HG03565 (cell line): ENCODE measurements at regions not wholly inside any gene's neighbourhood (a gene's known extent, or its start where the extent isn't known, plus 50 kb on each side); places are given as distances from the start of the nearest gene placed in this dataset.
"Not testable (repeated sequence)": the region's sequence is repeated elsewhere in the genome, so short reads cannot be mapped to it uniquely, and the experiment has no call there.

ENCODE experiments used
- ATAC-seq: cut with Tn5 transposase; IDR thresholded peaks from one replicate; pipeline ENCODE4 v1.9.1; 2021; ENCODE audit warnings: mild to moderate bottlenecking, moderate library complexity; ENCODE audit not compliant: unreplicated experiment

DNA sequence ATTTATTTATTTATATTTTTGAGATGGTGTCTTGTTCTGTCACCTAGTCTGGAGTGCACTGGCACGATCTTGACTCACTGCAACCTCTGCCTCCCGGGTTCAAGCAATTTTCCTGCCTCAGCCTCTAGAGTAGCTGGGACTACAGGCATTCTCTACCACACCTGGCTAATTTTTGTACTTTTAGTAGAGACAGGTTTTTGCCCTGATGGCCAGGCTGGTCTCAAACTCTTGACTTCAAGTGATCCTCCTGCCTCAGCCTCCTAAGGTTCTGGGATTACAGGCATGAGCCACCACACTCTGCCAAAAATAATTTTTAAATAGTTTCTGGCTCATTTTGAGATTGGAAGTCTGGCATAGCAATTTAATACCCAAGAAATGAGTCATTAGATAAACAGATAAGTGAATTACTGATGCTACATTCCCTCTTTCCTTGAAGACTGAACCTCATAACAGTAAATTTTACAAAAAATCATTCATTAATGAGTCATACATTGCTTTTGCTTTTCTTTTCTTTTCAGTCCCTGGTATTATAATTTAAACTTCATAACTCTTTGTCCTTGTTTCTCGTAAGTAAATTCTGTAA is 881.6 kb upstream of the PIK3C3 start:
- no peak for ATAC-seq

DNA sequence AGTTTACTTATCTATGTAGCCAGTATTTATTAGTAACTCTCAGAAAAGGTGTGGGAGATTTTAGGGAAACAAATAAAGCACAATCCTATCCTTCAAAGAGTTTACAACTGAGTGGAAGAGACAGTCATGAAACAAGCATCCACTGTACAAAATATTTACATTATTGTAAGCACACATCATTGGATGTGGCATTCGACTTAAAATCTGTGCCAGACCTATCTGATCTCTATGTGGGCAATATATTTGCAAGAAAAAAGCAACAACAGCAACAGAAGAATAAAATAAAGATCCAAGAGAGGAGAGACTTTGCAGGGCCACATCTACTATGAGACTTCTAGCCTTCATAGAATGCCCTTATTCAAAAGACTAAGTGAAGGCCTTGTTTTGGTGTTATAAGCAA is 882.1 kb upstream of the PIK3C3 start:
- no peak for ATAC-seq

GRCh38 chr18:41071826-41072225 is 883.2 kb upstream of the PIK3C3 start:
- ATAC-seq = no peak

DNA sequence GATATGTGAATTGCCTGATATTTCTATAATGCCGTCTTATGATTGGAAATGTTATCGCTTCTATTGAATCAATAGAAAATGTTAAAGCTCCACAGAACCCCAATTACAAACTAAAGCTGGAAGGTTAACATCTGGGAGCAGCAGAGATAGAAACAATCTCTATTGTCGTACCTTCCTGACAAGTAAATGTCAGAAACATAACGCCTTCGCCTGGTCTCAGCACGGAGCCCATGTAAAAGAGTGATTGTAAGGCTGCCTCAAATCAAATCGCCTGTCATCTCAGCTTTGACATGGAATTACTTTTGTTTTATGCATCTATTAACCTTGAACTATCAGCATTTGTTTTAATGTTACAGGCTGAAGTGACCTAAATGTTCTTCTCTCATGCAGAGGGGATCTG is 885.9 kb upstream of the PIK3C3 start:
- no peak for ATAC-seq

DNA sequence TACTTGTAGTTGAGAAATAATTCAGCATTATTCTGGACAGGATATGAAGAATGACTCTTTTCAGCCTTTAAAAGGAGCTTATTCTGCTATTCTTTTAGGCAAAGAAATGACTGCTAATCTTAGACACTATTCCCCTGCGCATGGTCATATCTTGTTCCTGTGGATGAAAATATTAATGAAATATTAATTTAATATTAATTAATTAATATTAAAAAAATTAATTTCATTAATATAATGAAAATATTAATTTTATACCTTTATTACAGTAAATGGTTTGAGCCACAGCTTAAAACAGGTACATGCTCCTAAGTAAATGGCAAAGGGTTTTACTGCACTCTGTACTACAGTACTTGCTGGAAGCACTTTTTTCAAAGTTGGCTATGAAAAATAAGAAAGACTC is 890.1 kb upstream of the PIK3C3 start:
- no peak for ATAC-seq

GRCh38 chr18:41060967-41061366 is 894.1 kb upstream of the PIK3C3 start:
- ATAC-seq = no peak

DNA sequence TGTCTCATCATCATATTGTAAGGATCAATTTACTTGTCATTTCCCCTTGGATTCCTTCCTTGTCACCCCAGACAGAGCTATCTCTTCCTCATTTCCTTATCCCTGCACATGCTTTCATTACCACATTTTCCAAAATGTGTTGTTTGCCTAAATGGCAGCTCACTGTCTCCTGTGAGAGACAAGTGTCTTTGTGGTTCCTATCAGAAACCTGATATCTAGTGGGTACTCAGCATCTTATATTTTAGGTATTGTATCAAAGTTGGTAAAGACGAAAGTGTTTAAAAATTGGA is 896.0 kb upstream of the PIK3C3 start:
- no peak for ATAC-seq

DNA sequence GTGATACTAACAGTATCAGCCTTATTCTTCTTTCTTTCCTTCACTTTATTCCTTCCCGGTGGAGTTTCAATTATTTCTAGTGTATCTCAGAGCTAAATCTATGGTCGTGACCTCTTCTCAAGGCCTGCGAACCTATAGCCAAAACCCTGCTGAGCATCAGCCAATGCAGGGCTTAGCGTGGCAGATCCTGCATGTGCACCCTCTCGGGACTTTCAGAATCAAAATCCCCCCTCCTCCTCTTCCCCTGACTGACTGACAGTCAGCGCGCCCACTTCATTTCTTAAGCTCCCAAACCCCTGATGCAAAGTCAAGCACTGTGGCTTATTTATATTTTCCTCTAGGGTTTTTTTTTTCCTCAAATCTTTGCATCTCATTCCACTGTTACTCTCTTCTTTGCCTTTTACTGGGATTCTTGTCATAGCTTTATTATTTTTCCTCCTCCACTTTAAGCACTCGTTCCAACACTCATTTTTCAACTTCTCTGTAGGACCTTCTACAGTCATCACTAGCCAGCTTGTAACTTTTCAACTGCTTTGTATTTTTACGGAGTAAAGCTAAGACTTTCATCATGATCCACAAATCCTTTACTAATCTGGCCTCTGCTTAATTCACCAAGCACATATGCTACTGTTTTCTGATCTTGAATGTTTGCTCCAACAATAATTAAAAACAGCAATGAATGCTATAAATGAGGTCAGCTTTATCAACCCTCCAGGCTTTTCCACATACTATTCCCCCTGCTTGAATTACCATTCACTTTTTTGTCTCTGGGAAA is 896.5 kb upstream of the PIK3C3 start:
- ATAC-seq = no peak

- no peak for ATAC-seq
Measured at GRCh38 chr18:41052625-41053024, 902.4 kb upstream of the PIK3C3 start.

DNA sequence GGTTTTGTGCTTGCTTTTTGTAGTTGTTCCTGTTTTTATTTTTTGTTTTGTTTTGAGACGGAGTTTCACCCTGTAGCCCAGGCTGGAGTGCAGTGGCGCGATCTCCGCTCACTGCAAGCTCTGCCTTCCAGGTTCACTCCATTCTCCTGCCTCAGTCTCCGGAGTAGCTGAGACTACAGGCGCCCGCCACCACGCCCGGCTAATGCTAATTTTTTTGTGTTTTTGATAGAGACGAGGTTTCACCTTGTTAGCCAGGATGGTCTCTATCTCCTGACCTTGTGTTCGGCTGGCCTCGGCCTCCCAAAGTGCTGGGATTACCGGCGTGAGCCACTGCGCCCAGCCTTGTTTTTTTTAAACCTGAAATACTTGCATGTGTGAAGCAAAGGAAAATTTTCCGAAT is 908.8 kb upstream of the PIK3C3 start:
- ATAC-seq = not testable (repeated sequence)

GRCh38 chr18:41043876-41044275 is 911.2 kb upstream of the PIK3C3 start:
- ATAC-seq = no peak

GRCh38 chr18:41042866-41043265 is 912.2 kb upstream of the PIK3C3 start:
- ATAC-seq = no peak

DNA sequence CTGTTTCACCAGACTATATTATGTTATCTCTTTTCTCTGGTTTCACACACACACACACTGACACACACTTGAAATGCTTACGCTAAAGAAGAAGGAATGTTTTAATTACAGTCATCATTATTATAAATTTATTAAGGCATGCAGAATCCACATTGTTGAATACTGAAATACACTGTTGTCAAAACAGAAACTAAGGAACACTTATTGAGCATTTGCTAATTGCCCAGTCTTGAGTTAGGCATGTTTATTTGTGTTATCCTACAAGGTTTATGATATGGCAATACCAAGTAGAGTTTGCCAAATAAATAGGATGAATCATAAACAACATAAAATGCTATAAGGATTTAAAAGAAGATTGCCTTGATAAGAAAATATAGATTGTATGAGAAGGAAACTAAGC is 917.0 kb upstream of the PIK3C3 start:
- no peak for ATAC-seq

GRCh38 chr18:41036346-41036745 is 918.7 kb upstream of the PIK3C3 start:
- ATAC-seq = no peak

DNA sequence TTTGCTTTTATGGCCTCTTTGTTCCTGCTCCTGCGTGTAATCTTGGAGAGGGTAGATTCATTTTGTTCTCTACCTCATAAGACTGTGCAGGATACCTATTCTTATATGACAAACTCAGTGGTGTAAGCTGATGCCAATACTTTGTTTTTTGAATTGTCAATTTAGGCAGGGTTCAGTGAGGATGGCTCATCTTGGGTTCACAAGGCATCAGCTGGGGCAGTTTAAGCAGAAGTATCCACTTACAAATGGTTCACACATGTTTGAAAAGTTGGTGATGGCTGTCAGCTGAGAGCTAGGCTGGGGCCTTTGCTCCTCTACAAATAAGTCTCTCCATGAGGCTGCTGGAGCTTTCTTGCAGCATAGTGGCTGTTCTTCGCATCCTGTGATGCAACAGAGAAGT is 920.6 kb upstream of the PIK3C3 start:
- ATAC-seq = no peak

GRCh38 chr18:41025666-41026065 is 929.4 kb upstream of the PIK3C3 start:
- no peak for ATAC-seq

DNA sequence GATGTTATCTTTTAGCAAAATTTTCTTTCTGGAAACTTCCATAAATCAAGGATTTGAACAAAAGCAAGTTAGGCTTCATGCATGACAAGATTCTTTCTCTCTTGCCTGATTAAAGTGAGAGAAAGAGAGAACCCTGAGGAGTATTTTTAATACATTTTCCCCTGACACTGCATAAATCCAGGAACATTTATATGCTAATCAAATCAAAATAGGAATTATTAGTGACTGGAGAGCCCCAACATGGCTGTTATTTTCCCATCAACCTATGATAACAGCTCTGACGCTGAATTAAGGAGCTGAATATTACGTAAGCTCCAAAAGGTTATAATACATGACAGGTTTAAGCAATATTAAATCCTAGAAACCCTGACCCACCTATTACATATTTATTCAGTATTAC is 930.2 kb upstream of the PIK3C3 start:
- ATAC-seq = no peak

DNA sequence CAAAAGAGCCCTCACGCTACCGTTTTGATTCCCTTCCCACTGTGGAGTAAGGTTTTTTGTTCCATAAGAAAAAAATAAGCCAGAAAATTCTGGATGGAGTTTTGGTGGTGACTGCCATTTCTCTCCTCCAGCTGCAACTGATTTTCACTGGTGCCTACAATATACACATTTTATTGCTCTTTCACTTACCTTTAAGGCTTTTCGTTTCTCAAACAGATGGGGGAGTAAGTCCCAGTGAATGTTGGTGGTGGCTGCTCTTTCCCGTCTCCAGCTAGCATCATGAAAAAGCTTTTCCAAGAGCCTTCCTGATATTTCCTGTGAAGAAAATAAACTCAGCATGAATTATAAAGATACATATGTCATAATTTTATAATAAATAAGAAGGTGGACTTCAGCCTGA is 932.5 kb upstream of the PIK3C3 start:
- no peak for ATAC-seq

GRCh38 chr18:41021089-41021488 is 933.9 kb upstream of the PIK3C3 start:
- ATAC-seq = no peak

DNA sequence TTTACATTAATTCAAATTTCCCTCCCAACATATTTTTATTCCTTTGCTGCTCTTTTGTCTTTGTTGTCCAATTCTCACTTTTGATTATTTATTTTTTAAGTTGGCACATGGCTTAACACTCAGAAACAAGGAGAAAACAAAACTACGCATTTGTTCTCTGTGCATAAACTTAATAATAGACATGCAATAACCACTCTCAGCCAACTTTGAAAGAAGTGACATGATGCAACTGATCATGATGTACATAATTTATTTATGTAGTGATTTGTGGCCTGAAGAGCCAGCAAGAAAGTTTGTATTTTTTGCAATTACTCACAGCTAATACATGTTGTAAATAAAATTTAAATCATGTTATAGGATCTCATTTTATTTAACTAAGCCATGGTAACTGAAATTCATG is 942.8 kb upstream of the PIK3C3 start:
- no peak for ATAC-seq

DNA sequence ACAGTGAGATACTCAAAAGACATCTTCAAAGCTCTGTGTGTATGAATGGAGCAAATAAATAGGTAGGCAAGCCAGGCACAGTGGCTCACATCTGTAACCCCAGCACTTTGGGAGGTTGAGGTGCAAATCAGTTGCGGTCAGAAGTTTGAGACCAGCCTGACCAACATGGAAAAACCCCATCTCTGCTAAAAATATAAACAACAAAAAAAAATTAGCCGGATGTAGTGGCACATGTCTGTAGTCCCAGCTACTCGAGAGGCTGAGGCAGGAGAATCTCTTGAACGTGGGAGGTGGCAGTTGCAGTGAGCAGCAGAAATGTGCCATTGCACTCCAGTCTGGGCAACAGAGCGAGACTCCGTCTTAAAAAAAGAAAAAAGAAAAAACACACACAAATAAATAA is 945.1 kb upstream of the PIK3C3 start:
- ATAC-seq = no peak

DNA sequence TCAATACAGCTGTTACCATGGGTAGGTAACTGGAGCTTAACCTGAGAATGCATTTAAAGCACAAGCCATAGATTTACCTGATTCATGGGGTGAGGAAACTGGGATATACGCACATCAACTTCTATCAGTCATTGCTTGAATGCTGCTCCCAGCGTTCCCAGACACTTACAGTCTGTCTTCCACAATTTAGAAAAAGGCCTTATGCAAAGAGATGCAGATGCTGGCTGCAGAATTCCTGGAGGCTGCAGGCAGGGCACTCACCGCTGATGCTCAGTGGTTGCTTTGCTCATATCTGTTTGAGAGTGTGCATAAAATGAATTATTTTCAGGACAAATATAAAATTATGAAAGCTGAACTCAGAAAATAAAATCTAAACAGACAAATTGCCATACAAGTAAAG is 950.7 kb upstream of the PIK3C3 start:
- no peak for ATAC-seq

DNA sequence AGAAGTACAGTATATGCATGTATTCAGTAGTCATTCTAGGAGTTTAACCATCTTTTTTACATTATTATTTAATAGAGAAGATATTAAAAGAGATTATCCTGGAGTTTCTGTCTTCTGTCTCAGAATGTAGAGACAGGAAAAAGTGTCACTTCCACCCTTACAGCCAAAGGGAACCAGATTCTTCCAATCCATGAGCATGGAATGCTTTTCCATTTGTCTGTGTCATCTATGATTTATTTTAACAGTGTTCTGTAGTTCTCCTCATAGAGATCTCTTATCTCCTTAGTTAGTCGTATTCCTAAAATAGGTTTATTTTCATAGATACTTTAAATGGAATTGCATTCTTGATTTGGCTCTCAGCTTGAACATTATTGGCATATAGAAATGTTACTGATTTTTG is 959.5 kb upstream of the PIK3C3 start:
- ATAC-seq = no peak
